ENCODE measurements at regions not wholly inside any gene's neighbourhood (a gene's known extent, or its start where the extent isn't known, plus 50 kb on each side); places are given as distances from the start of the nearest gene placed in this dataset.
"Not testable (repeated sequence)": the region's sequence is repeated elsewhere in the genome, so short reads cannot be mapped to it uniquely, and the experiment has no call there.

- no peak for DNase-seq (ENCODE audit: low read depth)
- in situ Hi-C loops (cut with HindIII; ENCODE audit: low pct_unique_long_range_greater_than_20kb, low sequenced_read_pairs): no loop called here
Measured at GRCh38 chr18:62629031-62629430, 86.3 kb upstream of the PHLPP1 start.

GRCh38 chr18:62631173-62631572 is 84.2 kb upstream of the PHLPP1 start:
- in situ Hi-C loops (cut with HindIII; ENCODE audit: low pct_unique_long_range_greater_than_20kb, low sequenced_read_pairs): no loop called here
- no peak for DNase-seq (ENCODE audit: low read depth)

- in situ Hi-C loops (cut with HindIII; ENCODE audit: low pct_unique_long_range_greater_than_20kb, low sequenced_read_pairs): no loop called here
Measured at GRCh38 chr18:62632788-62633455, 82.4 kb upstream of the PHLPP1 start.

GRCh38 chr18:62634458-62634857 is 80.9 kb upstream of the PHLPP1 start:
- in situ Hi-C loops (cut with HindIII; ENCODE audit: low pct_unique_long_range_greater_than_20kb, low sequenced_read_pairs): no loop called here
- no peak for DNase-seq (ENCODE audit: low read depth)

More at GRCh38 chr18:62632788-62633455, 82.4 kb upstream of the PHLPP1 start:
- DNase-seq (ENCODE audit: low read depth): no peak

GRCh38 chr18:62634979-62635630 is 80.2 kb upstream of the PHLPP1 start:
- peak; percentile 35 for DNase-seq (ENCODE audit: low read depth)
- in situ Hi-C loops (cut with HindIII; ENCODE audit: low pct_unique_long_range_greater_than_20kb, low sequenced_read_pairs): no loop called here

- no peak for DNase-seq (ENCODE audit: low read depth)
- in situ Hi-C loops (cut with HindIII; ENCODE audit: low pct_unique_long_range_greater_than_20kb, low sequenced_read_pairs): no loop called here
Measured at GRCh38 chr18:62637403-62637802, 77.9 kb upstream of the PHLPP1 start.

GRCh38 chr18:62637807-62638687 is 77.3 kb upstream of the PHLPP1 start:
- in situ Hi-C loops (cut with HindIII; ENCODE audit: low pct_unique_long_range_greater_than_20kb, low sequenced_read_pairs): no loop called here
- DNase-seq (ENCODE audit: low read depth): no peak

- in situ Hi-C loops (cut with HindIII; ENCODE audit: low pct_unique_long_range_greater_than_20kb, low sequenced_read_pairs): no loop called here
- DNase-seq (ENCODE audit: low read depth): no peak
Measured at GRCh38 chr18:62643181-62643580, 72.2 kb upstream of the PHLPP1 start.

- DNase-seq (ENCODE audit: low read depth): no peak
- in situ Hi-C loops (cut with HindIII; ENCODE audit: low pct_unique_long_range_greater_than_20kb, low sequenced_read_pairs): no loop called here
Measured at GRCh38 chr18:62644773-62645172, 70.6 kb upstream of the PHLPP1 start.

GRCh38 chr18:62647179-62647578 is 68.2 kb upstream of the PHLPP1 start:
- DNase-seq (ENCODE audit: low read depth): no peak
- in situ Hi-C loops (cut with HindIII; ENCODE audit: low pct_unique_long_range_greater_than_20kb, low sequenced_read_pairs): no loop called here

GRCh38 chr18:62648045-62648678 is 67.2 kb upstream of the PHLPP1 start:
- in situ Hi-C loops (cut with HindIII; ENCODE audit: low pct_unique_long_range_greater_than_20kb, low sequenced_read_pairs): no loop called here
- DNase-seq (ENCODE audit: low read depth): no peak

GRCh38 chr18:62651276-62652056 is 63.9 kb upstream of the PHLPP1 start:
- in situ Hi-C loops (cut with HindIII; ENCODE audit: low pct_unique_long_range_greater_than_20kb, low sequenced_read_pairs): no loop called here
- no peak for DNase-seq (ENCODE audit: low read depth)

GRCh38 chr18:62652057-62652629 is 63.2 kb upstream of the PHLPP1 start:
- DNase-seq (ENCODE audit: low read depth); in situ Hi-C loops (cut with HindIII; ENCODE audit: low pct_unique_long_range_greater_than_20kb, low sequenced_read_pairs): not testable (repeated sequence)

- in situ Hi-C loops (cut with HindIII; ENCODE audit: low pct_unique_long_range_greater_than_20kb, low sequenced_read_pairs): no loop called here
Measured at GRCh38 chr18:62655520-62656219, 59.7 kb upstream of the PHLPP1 start.

GRCh38 chr18:62658028-62658427 is 57.3 kb upstream of the PHLPP1 start:
- in situ Hi-C loops (cut with HindIII; ENCODE audit: low pct_unique_long_range_greater_than_20kb, low sequenced_read_pairs): no loop called here
- no peak for DNase-seq (ENCODE audit: low read depth)

More at GRCh38 chr18:62655520-62656219, 59.7 kb upstream of the PHLPP1 start:
- DNase-seq (ENCODE audit: low read depth): no peak

- no peak for DNase-seq (ENCODE audit: low read depth)
- in situ Hi-C loops (cut with HindIII; ENCODE audit: low pct_unique_long_range_greater_than_20kb, low sequenced_read_pairs): no loop called here
Measured at GRCh38 chr18:62659698-62660097, 55.6 kb upstream of the PHLPP1 start.

- DNase-seq (ENCODE audit: low read depth): no peak
- in situ Hi-C loops (cut with HindIII; ENCODE audit: low pct_unique_long_range_greater_than_20kb, low sequenced_read_pairs): no loop called here
Measured at GRCh38 chr18:62660691-62661090, 54.6 kb upstream of the PHLPP1 start.
